ENCODE measurements at regions not wholly inside any gene's neighbourhood (a gene's known extent, or its start where the extent isn't known, plus 50 kb on each side); places are given as distances from the start of the nearest gene placed in this dataset.

DNA sequence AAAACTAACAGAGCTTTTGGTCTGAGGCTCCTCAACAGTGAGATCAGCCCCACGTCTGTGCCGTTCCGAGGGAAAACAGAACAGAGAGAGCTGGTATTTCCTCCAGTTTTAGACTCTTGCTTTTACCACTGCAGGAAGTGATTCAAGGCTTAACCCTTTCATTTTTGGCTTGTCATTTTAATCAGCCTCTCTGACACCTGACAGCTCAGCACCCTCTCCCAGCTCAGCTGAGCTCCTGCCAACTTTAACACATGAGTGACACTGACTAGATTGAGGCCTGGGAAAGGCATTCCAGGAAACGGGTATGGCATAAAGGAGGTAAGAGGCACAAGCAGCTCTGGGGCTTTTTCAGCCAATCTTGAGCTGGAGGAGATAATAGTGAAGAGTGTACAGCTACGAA lies 239.4 kb upstream of the SKOR2 start:
- TF ChIP-seq, protein P1, sequence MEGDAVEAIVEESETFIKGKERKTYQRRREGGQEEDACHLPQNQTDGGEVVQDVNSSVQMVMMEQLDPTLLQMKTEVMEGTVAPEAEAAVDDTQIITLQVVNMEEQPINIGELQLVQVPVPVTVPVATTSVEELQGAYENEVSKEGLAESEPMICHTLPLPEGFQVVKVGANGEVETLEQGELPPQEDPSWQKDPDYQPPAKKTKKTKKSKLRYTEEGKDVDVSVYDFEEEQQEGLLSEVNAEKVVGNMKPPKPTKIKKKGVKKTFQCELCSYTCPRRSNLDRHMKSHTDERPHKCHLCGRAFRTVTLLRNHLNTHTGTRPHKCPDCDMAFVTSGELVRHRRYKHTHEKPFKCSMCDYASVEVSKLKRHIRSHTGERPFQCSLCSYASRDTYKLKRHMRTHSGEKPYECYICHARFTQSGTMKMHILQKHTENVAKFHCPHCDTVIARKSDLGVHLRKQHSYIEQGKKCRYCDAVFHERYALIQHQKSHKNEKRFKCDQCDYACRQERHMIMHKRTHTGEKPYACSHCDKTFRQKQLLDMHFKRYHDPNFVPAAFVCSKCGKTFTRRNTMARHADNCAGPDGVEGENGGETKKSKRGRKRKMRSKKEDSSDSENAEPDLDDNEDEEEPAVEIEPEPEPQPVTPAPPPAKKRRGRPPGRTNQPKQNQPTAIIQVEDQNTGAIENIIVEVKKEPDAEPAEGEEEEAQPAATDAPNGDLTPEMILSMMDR (IDR thresholded peaks at IDR 0.05; ENCODE audit: low read depth, low read length, poor library complexity, severe bottlenecking) = no peak
- no peak for TF ChIP-seq EZH2phosphoT487 (IDR thresholded peaks at IDR 0.05; ENCODE audit: borderline replicate concordance, low read length)

Measured in DOHH2 (cell line).